ENCODE measurements at regions not wholly inside any gene's neighbourhood (a gene's known extent, or its start where the extent isn't known, plus 50 kb on each side); places are given as distances from the start of the nearest gene placed in this dataset.
"Not testable (repeated sequence)": the region's sequence is repeated elsewhere in the genome, so short reads cannot be mapped to it uniquely, and the experiment has no call there.

- intact Hi-C loops (cut with micrococcal nuclease), result no loop called here
- DNase-seq, result no peak
- H3K9me3 Mint-ChIP-seq, result no peaks in the 10 kb centered on the region
- H3K27me3 Mint-ChIP-seq, result no peaks in the 10 kb centered on the region
- no peak overlapping the region for H3K4me3 Mint-ChIP-seq
- H3K36me3 Mint-ChIP-seq (ENCODE audit: low read depth), result no peaks in the 10 kb centered on the region
- H3K4me1 Mint-ChIP-seq, result no peaks in the 10 kb centered on the region
- H3K27ac Mint-ChIP-seq, result no peak overlapping the region
Observed at GRCh38 chr5:21573416-21574314, 1279.5 kb downstream of the CDH12 start.

GRCh38 chr5:21571196-21571595, 1281.9 kb downstream of the CDH12 start:
- H3K36me3 Mint-ChIP-seq (ENCODE audit: low read depth); H3K27ac Mint-ChIP-seq; H3K4me1 Mint-ChIP-seq; H3K27me3 Mint-ChIP-seq; H3K9me3 Mint-ChIP-seq; DNase-seq; intact Hi-C loops (cut with micrococcal nuclease); H3K4me3 Mint-ChIP-seq: not testable (repeated sequence)

GRCh38 chr5:21559109-21559508, 1294.0 kb downstream of the CDH12 start:
- H3K9me3 Mint-ChIP-seq; intact Hi-C loops (cut with micrococcal nuclease); H3K36me3 Mint-ChIP-seq (ENCODE audit: low read depth): not testable (repeated sequence)

GRCh38 chr5:21552263-21552662, 1300.9 kb downstream of the CDH12 start:
- intact Hi-C loops (cut with micrococcal nuclease), result not testable (repeated sequence)

More at GRCh38 chr5:21559109-21559508, 1294.0 kb downstream of the CDH12 start:
- H3K4me3 Mint-ChIP-seq, H3K27ac Mint-ChIP-seq, DNase-seq, H3K4me1 Mint-ChIP-seq, H3K27me3 Mint-ChIP-seq: not testable (repeated sequence)

GRCh38 chr5:21550916-21551315, 1302.2 kb downstream of the CDH12 start:
- H3K9me3 Mint-ChIP-seq; intact Hi-C loops (cut with micrococcal nuclease); H3K4me1 Mint-ChIP-seq; H3K4me3 Mint-ChIP-seq; DNase-seq; H3K27ac Mint-ChIP-seq; H3K27me3 Mint-ChIP-seq; H3K36me3 Mint-ChIP-seq (ENCODE audit: low read depth): not testable (repeated sequence)

More at GRCh38 chr5:21552263-21552662, 1300.9 kb downstream of the CDH12 start:
- DNase-seq; H3K27ac Mint-ChIP-seq; H3K27me3 Mint-ChIP-seq; H3K4me1 Mint-ChIP-seq; H3K36me3 Mint-ChIP-seq (ENCODE audit: low read depth); H3K9me3 Mint-ChIP-seq; H3K4me3 Mint-ChIP-seq: not testable (repeated sequence)

- H3K27ac Mint-ChIP-seq; intact Hi-C loops (cut with micrococcal nuclease); H3K4me1 Mint-ChIP-seq; DNase-seq; H3K36me3 Mint-ChIP-seq (ENCODE audit: low read depth); H3K27me3 Mint-ChIP-seq; H3K4me3 Mint-ChIP-seq; H3K9me3 Mint-ChIP-seq: not testable (repeated sequence)
Observed at GRCh38 chr5:21547656-21548055, 1305.5 kb downstream of the CDH12 start.

- H3K36me3 Mint-ChIP-seq (ENCODE audit: low read depth); H3K9me3 Mint-ChIP-seq; intact Hi-C loops (cut with micrococcal nuclease); H3K27me3 Mint-ChIP-seq; H3K4me1 Mint-ChIP-seq; DNase-seq; H3K27ac Mint-ChIP-seq; H3K4me3 Mint-ChIP-seq: not testable (repeated sequence)
Observed at GRCh38 chr5:21535114-21535513, 1318.0 kb downstream of the CDH12 start.

- H3K27ac Mint-ChIP-seq; intact Hi-C loops (cut with micrococcal nuclease); H3K9me3 Mint-ChIP-seq; H3K27me3 Mint-ChIP-seq; H3K4me3 Mint-ChIP-seq; H3K4me1 Mint-ChIP-seq; DNase-seq; H3K36me3 Mint-ChIP-seq (ENCODE audit: low read depth): not testable (repeated sequence)
Observed at GRCh38 chr5:21521157-21521556, 1332.0 kb downstream of the CDH12 start.

- H3K4me1 Mint-ChIP-seq; H3K9me3 Mint-ChIP-seq; intact Hi-C loops (cut with micrococcal nuclease); H3K27me3 Mint-ChIP-seq; H3K4me3 Mint-ChIP-seq; DNase-seq; H3K27ac Mint-ChIP-seq; H3K36me3 Mint-ChIP-seq (ENCODE audit: low read depth): not testable (repeated sequence)
Observed at GRCh38 chr5:21496926-21497325, 1356.2 kb downstream of the CDH12 start.

GRCh38 chr5:21496056-21496455, 1357.1 kb downstream of the CDH12 start:
- H3K36me3 Mint-ChIP-seq (ENCODE audit: low read depth); H3K4me1 Mint-ChIP-seq; H3K27me3 Mint-ChIP-seq; intact Hi-C loops (cut with micrococcal nuclease); H3K4me3 Mint-ChIP-seq; H3K27ac Mint-ChIP-seq; H3K9me3 Mint-ChIP-seq: not testable (repeated sequence)
- peak; percentile 64 for DNase-seq

GRCh38 chr5:21495235-21495634, 1357.9 kb downstream of the CDH12 start:
- H3K4me3 Mint-ChIP-seq; H3K4me1 Mint-ChIP-seq; intact Hi-C loops (cut with micrococcal nuclease); DNase-seq; H3K27ac Mint-ChIP-seq; H3K36me3 Mint-ChIP-seq (ENCODE audit: low read depth); H3K27me3 Mint-ChIP-seq; H3K9me3 Mint-ChIP-seq: not testable (repeated sequence)

GRCh38 chr5:21494033-21494432, 1359.1 kb downstream of the CDH12 start:
- H3K4me3 Mint-ChIP-seq; H3K4me1 Mint-ChIP-seq; H3K9me3 Mint-ChIP-seq; H3K36me3 Mint-ChIP-seq (ENCODE audit: low read depth); intact Hi-C loops (cut with micrococcal nuclease); H3K27me3 Mint-ChIP-seq; H3K27ac Mint-ChIP-seq: not testable (repeated sequence)
- DNase-seq, result peak; percentile 16

GRCh38 chr5:21491182-21491581, 1362.0 kb downstream of the CDH12 start:
- DNase-seq, result peak; percentile 63
- H3K27ac Mint-ChIP-seq; intact Hi-C loops (cut with micrococcal nuclease); H3K36me3 Mint-ChIP-seq (ENCODE audit: low read depth); H3K4me3 Mint-ChIP-seq; H3K9me3 Mint-ChIP-seq; H3K27me3 Mint-ChIP-seq; H3K4me1 Mint-ChIP-seq: not testable (repeated sequence)

GRCh38 chr5:21488828-21489227, 1364.3 kb downstream of the CDH12 start:
- H3K27ac Mint-ChIP-seq; H3K9me3 Mint-ChIP-seq; intact Hi-C loops (cut with micrococcal nuclease); H3K27me3 Mint-ChIP-seq; H3K4me1 Mint-ChIP-seq; H3K36me3 Mint-ChIP-seq (ENCODE audit: low read depth); DNase-seq; H3K4me3 Mint-ChIP-seq: not testable (repeated sequence)

GRCh38 chr5:21485458-21486000, 1367.6 kb downstream of the CDH12 start:
- H3K9me3 Mint-ChIP-seq; H3K4me3 Mint-ChIP-seq; H3K4me1 Mint-ChIP-seq; H3K27me3 Mint-ChIP-seq; intact Hi-C loops (cut with micrococcal nuclease); H3K27ac Mint-ChIP-seq; H3K36me3 Mint-ChIP-seq (ENCODE audit: low read depth): not testable (repeated sequence)
- DNase-seq, result peak; percentile 62

Measured in activated CD4-positive, alpha-beta T cell treated with anti-CD3 and anti-CD28 coated beads, Interleukin-2, amount 10 ng/mL, durations not matched to agents 24 days and 14 days (primary cell).